NB4 (cell line): ENCODE measurements at regions not wholly inside any gene's neighbourhood (a gene's known extent, or its start where the extent isn't known, plus 50 kb on each side); places are given as distances from the start of the nearest gene placed in this dataset.

Experiments
- DNase-seq: peaks from one replicate; pipeline ENCODE4 v3.0.0; 2010; ENCODE audit warnings: low read depth
- H3K4me3 ChIP-seq: one replicate; pipeline ENCODE4 v1.5.1; 2011; ENCODE audit warnings: mild to moderate bottlenecking, low read depth, low read length, moderate library complexity
- MYC ChIP-seq: IDR thresholded peaks from 2 replicates; pipeline ENCODE4 v1.6.1; 2011; ENCODE audit warnings: low read depth, low read length
- POLR2A ChIP-seq: IDR thresholded peaks from 2 replicates; pipeline ENCODE4 v1.6.1; 2011; ENCODE audit warnings: mild to moderate bottlenecking; ENCODE audit not compliant: insufficient read length; ENCODE audit errors: extremely low read depth
- TF ChIP-seq, protein P1 (sequence below): IDR thresholded peaks from one replicate; pipeline ENCODE4 v1.5.1; 2012; ENCODE audit warnings: low read depth, low read length
- TF ChIP-seq, protein P2 (sequence below): IDR thresholded peaks from 2 replicates; pipeline ENCODE4 v1.6.1; 2011; ENCODE audit warnings: low read depth, low read length

DNA sequence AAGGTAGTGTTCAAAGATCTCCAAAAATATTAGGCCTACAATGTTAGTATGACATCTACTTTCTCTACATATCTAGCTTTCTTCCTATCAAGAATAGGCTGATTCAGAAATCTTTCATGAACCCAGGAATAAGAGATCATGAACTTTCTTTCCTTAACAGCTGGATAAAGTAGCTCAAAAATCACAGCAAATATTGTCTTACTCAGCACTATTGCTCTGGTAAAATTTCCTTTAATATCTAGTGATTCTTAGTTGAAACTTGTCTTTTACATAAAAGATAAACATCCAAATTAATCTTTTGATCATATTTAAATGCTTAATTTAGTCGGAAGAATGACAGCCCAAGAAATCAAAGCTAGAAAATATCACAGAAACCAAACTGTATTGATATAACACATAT lies 131.9 kb downstream of the NOL4 start:
- no peak for DNase-seq
- H3K4me3 ChIP-seq: no peak overlapping the region
- TF ChIP-seq, protein P1, sequence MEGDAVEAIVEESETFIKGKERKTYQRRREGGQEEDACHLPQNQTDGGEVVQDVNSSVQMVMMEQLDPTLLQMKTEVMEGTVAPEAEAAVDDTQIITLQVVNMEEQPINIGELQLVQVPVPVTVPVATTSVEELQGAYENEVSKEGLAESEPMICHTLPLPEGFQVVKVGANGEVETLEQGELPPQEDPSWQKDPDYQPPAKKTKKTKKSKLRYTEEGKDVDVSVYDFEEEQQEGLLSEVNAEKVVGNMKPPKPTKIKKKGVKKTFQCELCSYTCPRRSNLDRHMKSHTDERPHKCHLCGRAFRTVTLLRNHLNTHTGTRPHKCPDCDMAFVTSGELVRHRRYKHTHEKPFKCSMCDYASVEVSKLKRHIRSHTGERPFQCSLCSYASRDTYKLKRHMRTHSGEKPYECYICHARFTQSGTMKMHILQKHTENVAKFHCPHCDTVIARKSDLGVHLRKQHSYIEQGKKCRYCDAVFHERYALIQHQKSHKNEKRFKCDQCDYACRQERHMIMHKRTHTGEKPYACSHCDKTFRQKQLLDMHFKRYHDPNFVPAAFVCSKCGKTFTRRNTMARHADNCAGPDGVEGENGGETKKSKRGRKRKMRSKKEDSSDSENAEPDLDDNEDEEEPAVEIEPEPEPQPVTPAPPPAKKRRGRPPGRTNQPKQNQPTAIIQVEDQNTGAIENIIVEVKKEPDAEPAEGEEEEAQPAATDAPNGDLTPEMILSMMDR: no peak
- TF ChIP-seq MYC: no peak
- no peak for TF ChIP-seq POLR2A
- TF ChIP-seq, protein P2, sequence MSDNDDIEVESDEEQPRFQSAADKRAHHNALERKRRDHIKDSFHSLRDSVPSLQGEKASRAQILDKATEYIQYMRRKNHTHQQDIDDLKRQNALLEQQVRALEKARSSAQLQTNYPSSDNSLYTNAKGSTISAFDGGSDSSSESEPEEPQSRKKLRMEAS: no peak

DNA sequence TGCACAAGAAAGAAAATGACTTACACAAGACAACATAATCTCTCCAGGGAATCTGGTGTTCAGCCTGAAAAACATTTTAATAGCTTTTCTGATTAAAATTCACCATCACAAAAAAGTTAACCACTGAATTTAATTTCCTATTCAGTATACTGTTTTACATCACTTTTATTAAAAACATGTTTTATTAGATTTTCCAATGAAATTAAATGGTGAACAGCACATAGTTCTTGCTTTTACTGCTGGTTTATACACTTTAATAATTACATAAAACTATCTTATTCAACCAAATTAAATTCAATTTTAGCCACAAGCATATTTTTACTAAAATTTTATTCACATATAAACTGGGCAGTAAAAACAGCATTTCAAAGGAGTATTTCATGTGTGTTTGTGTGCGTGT lies 138.3 kb downstream of the NOL4 start:
- TF ChIP-seq, protein P2: no peak
- TF ChIP-seq POLR2A: no peak
- H3K4me3 ChIP-seq: no peak overlapping the region
- no peak for DNase-seq

DNA sequence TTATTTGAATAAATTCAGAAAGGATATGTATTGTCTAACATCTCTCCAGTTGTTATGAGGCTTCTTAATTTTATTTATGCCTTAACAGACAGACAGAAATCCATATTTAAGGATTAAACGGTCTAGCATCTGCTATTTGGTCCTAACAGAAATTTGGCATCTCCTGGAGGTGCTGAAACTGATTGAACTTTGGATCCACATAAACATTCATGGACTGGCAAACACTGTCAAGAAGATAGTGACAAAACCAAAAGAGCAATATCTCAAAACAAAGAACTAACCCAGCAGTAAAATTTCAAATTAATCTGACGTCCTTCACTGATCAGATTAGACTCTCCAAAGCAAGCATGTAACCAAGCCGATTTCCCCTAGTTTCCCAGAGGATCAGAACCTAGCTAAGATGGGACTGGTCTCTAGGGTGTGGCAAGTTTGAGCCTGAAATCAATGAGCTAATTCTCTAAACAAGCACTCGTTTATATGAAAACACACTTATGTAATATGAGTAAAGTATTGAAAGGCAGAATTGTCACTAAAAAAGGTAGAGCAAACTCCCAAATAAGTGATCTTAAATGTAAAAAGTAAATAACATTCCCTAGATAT lies 139.5 kb downstream of the NOL4 start:
- DNase-seq: no peak
- TF ChIP-seq MYC (no peak), POLR2A (no peak)
- TF ChIP-seq, protein P2: no peak
- TF ChIP-seq, protein P1: no peak
- H3K4me3 ChIP-seq: no peak overlapping the region

DNA sequence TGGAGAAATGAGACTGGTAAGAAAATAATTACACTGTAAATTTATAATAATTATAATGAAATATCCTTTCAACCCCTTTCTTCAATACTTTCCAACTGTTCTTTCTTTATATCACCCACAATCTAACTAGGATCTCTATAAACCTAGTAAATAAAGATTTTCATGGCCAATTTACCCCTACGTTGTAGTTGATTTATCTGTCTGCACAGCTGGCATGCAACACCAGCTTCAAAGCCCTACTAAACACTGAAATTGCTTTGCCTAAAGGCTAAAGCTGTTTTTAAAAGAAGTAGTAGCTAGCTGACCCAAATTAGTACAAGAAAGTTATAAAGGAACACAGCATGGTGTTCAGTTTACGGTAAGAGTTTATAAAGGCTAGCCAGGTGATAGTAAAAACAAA lies 140.1 kb downstream of the NOL4 start:
- H3K4me3 ChIP-seq: no peak overlapping the region
- DNase-seq: no peak
- no peak for TF ChIP-seq POLR2A
- TF ChIP-seq, protein P2: no peak
- no peak for TF ChIP-seq MYC
- TF ChIP-seq, protein P1: no peak

DNA sequence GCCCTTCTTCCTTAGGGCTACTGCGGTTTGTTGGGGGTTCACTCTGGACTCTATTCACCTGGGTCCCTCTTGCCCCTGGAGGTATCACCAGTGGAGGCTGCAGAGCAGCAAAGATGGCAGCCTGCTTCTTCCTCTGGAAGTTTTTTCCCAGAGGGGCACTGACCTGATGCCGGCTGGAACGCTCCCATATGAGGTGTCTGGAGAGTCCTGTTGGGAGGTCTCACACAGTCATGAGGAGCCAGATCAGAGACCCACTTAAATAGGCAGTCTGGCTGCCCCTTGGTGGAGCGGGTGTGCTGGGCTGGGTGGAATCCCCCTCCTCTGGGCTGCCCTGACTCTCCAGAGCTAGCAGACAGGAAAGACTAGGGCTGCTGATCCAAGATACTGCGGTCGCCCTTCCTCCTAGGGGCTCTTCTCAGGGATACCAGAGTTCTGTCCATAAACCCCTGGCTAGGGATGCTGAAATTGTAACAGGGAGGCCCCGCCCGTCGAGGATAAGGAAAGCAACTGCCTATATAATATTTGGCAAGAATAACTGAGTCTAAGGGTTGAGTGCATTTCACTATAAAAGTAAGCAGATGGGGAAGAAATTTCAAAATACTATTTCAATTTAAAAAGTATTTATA lies 140.7 kb downstream of the NOL4 start:
- DNase-seq: no peak
- no peak for TF ChIP-seq POLR2A
- TF ChIP-seq, protein P1: no peak
- no peak for TF ChIP-seq MYC
- TF ChIP-seq, protein P2: no peak
- no peak overlapping the region for H3K4me3 ChIP-seq

DNA sequence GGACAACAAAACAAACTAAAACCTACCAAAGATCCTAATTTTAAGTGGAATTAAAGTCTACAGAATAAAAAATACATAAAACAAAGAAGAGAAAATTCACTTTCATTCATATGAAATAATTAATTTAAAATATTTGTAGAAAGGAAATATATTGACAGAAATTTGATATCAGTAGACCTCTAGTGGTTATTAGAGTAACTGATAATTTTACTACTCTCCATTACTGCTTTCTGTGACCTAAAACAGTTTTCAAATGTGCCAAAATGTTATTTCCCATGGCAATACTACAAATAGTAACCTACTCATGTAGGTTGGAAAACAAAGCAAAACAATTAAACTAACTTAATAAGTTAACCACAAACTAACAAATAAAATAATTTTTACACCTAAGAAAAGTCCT lies 147.1 kb downstream of the NOL4 start:
- H3K4me3 ChIP-seq: no peak overlapping the region
- DNase-seq: no peak
- TF ChIP-seq, protein P2: no peak
- TF ChIP-seq POLR2A: no peak
- TF ChIP-seq MYC: no peak
- TF ChIP-seq, protein P1: no peak
